Keratinocyte (primary cell): ENCODE measurements at regions not wholly inside any gene's neighbourhood (a gene's known extent, or its start where the extent isn't known, plus 50 kb on each side); places are given as distances from the start of the nearest gene placed in this dataset.

Source experiments
- DNase-seq: peaks from one replicate; pipeline ENCODE4 v3.0.0-alpha.2; 2011; ENCODE audit warnings: low read depth, missing footprints, low spot score
- FAIRE-seq: peaks from 2 replicates; lab custom pipeline; 2011; peaks lifted over from hg19 to GRCh38; lab: Jason Lieb, UNC
- H2AFZ ChIP-seq: 2 replicates; pipeline ENCODE4 v1.6.0; 2012; ENCODE audit warnings: low read length, control low read depth, inconsistent platforms; ENCODE audit not compliant: control insufficient read depth
- H3K27ac ChIP-seq: 2 replicates; pipeline ENCODE4 v1.5.1; 2011; ENCODE audit warnings: low read length; ENCODE audit not compliant: control insufficient read depth, insufficient read depth
- H3K27me3 ChIP-seq: 3 replicates; pipeline ENCODE4 v1.6.0; 2011; ENCODE audit warnings: low read length; ENCODE audit not compliant: control insufficient read depth, insufficient read depth; ENCODE audit errors: extremely low read depth
- H3K36me3 ChIP-seq, 2 experiments: 2 replicates in 1 of 2; 3 replicates in 1 of 2; pipeline ENCODE4 v1.5.1; 2011; ENCODE audit warnings: low read length in 2 of 2, mild to moderate bottlenecking in 1 of 2; ENCODE audit not compliant: control insufficient read depth in 2 of 2, insufficient read depth in 2 of 2; ENCODE audit errors: extremely low read depth in 1 of 2
- H3K4me1 ChIP-seq: 3 replicates; pipeline ENCODE4 v1.5.1; 2011; ENCODE audit warnings: low read length; ENCODE audit not compliant: control insufficient read depth, insufficient read depth; ENCODE audit errors: extremely low read depth
- H3K4me2 ChIP-seq: 3 replicates; pipeline ENCODE4 v1.6.0; 2011; ENCODE audit warnings: low read depth, low read length; ENCODE audit not compliant: control insufficient read depth, insufficient read depth; ENCODE audit errors: extremely low read depth
- H3K4me3 ChIP-seq, 3 experiments: fragments of 200-600 bp in 1 of 3; sonication (generic) in 1 of 3; 2 replicates in 2 of 3; 3 replicates in 1 of 3; pipeline ENCODE4 v1.5.1; 2011 to 2016; ENCODE audit warnings: low read length in 3 of 3, mild to moderate bottlenecking in 3 of 3, control low read depth in 2 of 3, inconsistent platforms in 1 of 3, low read depth in 1 of 3, mixed read lengths in 1 of 3, mixed run types in 1 of 3, moderate library complexity in 1 of 3; ENCODE audit not compliant: control insufficient read depth in 2 of 3, insufficient read depth in 2 of 3; ENCODE audit errors: extremely low read depth in 1 of 3
- H3K79me2 ChIP-seq: 2 replicates; pipeline ENCODE4 v1.6.0; 2012; ENCODE audit warnings: low read length; ENCODE audit not compliant: control insufficient read depth, insufficient read depth
- H3K9ac ChIP-seq: 3 replicates; pipeline ENCODE4 v1.6.0; 2011; ENCODE audit warnings: low read length; ENCODE audit not compliant: control insufficient read depth, insufficient read depth; ENCODE audit errors: extremely low read depth
- H3K9me1 ChIP-seq: 3 replicates; pipeline ENCODE4 v1.6.0; 2011; ENCODE audit warnings: low read length; ENCODE audit not compliant: control insufficient read depth, insufficient read depth; ENCODE audit errors: extremely low read depth
- H3K9me3 ChIP-seq: 2 replicates; pipeline ENCODE4 v1.5.1; 2012; ENCODE audit warnings: low read depth, low read length; ENCODE audit not compliant: control insufficient read depth
- H4K20me1 ChIP-seq: 3 replicates; pipeline ENCODE4 v1.6.0; 2011; ENCODE audit warnings: low read length; ENCODE audit not compliant: control insufficient read depth, insufficient read depth; ENCODE audit errors: extremely low read depth
- EZH2 ChIP-seq: IDR thresholded peaks from one replicate; pipeline ENCODE4 v1.6.1; 2012; ENCODE audit warnings: inconsistent platforms, mild to moderate bottlenecking, low read length, moderate library complexity
- dilution Hi-C: fragments of 300-500 bp; cut with MboI; formaldehyde crosslinking; loops from one replicate; pipeline ENCODE4 v1.7.0; 2020; ENCODE audit warnings: low sequenced_read_pairs; ENCODE audit not compliant: extremely low pct_ligation_motif_present
- TF ChIP-seq, protein P1 (sequence below), 3 experiments: IDR thresholded peaks in 1 of 3; conservative IDR thresholded peaks in 1 of 3; optimal IDR thresholded peaks in 1 of 3; 2 replicates in 2 of 3; 3 replicates in 1 of 3; pipeline versions ENCODE3 to v1.5.1; 2011; ENCODE audit warnings: low read length in 3 of 3, mild to moderate bottlenecking in 3 of 3, moderate library complexity in 2 of 3, control low read depth in 1 of 3, inconsistent platforms in 1 of 3; ENCODE audit not compliant: insufficient read depth in 2 of 3; ENCODE audit errors: extremely low read depth in 1 of 3

- Histone ChIP-seq H3K27me3 (no peaks in the 10 kb centered on the region), H3K9ac (no peak overlapping the region), H3K4me3 (no peak overlapping the region), H3K4me1 (no peaks in the 10 kb centered on the region), H3K9me3 (no peaks in the 10 kb centered on the region), H3K27ac (no peak overlapping the region), H3K36me3 (no peaks in the 10 kb centered on the region), H2AFZ (no peak overlapping the region), H4K20me1 (no peaks in the 10 kb centered on the region), H3K4me2 (no peak overlapping the region), H3K9me1 (no peaks in the 10 kb centered on the region), H3K79me2 (no peaks in the 10 kb centered on the region)
- DNase-seq: no peak
- no peak for FAIRE-seq
- dilution Hi-C loops: no loop called here
- no peak for TF ChIP-seq EZH2
- TF ChIP-seq, protein P1, sequence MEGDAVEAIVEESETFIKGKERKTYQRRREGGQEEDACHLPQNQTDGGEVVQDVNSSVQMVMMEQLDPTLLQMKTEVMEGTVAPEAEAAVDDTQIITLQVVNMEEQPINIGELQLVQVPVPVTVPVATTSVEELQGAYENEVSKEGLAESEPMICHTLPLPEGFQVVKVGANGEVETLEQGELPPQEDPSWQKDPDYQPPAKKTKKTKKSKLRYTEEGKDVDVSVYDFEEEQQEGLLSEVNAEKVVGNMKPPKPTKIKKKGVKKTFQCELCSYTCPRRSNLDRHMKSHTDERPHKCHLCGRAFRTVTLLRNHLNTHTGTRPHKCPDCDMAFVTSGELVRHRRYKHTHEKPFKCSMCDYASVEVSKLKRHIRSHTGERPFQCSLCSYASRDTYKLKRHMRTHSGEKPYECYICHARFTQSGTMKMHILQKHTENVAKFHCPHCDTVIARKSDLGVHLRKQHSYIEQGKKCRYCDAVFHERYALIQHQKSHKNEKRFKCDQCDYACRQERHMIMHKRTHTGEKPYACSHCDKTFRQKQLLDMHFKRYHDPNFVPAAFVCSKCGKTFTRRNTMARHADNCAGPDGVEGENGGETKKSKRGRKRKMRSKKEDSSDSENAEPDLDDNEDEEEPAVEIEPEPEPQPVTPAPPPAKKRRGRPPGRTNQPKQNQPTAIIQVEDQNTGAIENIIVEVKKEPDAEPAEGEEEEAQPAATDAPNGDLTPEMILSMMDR (optimal IDR thresholded peaks at IDR 0.05 in 1 of 3, IDR thresholded peaks at IDR 0.05 in 1 of 3, conservative IDR thresholded peaks at IDR 0.05 in 1 of 3; ENCODE audit: extremely low read depth in 1 of 3, insufficient read depth in 2 of 3, low read length in 3 of 3): no peak
These were observed 163.6 kb upstream of the RIMS1 start for GRCh38 chr6:71722736-71723135.

- TF ChIP-seq, protein P1 (optimal IDR thresholded peaks at IDR 0.05 in 1 of 3, IDR thresholded peaks at IDR 0.05 in 1 of 3, conservative IDR thresholded peaks at IDR 0.05 in 1 of 3; ENCODE audit: extremely low read depth in 1 of 3, insufficient read depth in 2 of 3, low read length in 3 of 3): no peak
- TF ChIP-seq EZH2: no peak
- Histone ChIP-seq H3K9me3 (no peaks in the 10 kb centered on the region), H2AFZ (no peak overlapping the region), H3K9me1 (no peaks in the 10 kb centered on the region), H3K9ac (no peak overlapping the region), H3K4me3 (no peak overlapping the region), H3K27me3 (no peaks in the 10 kb centered on the region), H3K4me1 (no peaks in the 10 kb centered on the region), H3K27ac (no peak overlapping the region), H3K4me2 (no peak overlapping the region), H3K79me2 (no peaks in the 10 kb centered on the region), H3K36me3 (no peaks in the 10 kb centered on the region), H4K20me1 (no peaks in the 10 kb centered on the region)
- FAIRE-seq: no peak
- no peak for DNase-seq
- dilution Hi-C loops: no loop called here
These were observed 161.8 kb upstream of the RIMS1 start for GRCh38 chr6:71724456-71725125.
